Posterior cingulate gyrus (tissue), 11 donors: ENCODE measurements at regions not wholly inside any gene's neighbourhood (a gene's known extent, or its start where the extent isn't known, plus 50 kb on each side); places are given as distances from the start of the nearest gene placed in this dataset.
A peak's percentile ranks its signal among the peaks of the same experiment; 100 is the strongest.

Experiments used
- DNase-seq, 10 donors: peaks; one replicate each; pipeline versions ENCODE4 v3.0.0 to v3.0.0-alpha.2; 2020 to 2021; ENCODE audit warnings: mixed read lengths in 3 of 10
- intact Hi-C: fragments of 100-400 bp; cut with DNase I; formaldehyde crosslinking; loops from one replicate; pipeline ENCODE4 v1.15.1; 2023

DNA sequence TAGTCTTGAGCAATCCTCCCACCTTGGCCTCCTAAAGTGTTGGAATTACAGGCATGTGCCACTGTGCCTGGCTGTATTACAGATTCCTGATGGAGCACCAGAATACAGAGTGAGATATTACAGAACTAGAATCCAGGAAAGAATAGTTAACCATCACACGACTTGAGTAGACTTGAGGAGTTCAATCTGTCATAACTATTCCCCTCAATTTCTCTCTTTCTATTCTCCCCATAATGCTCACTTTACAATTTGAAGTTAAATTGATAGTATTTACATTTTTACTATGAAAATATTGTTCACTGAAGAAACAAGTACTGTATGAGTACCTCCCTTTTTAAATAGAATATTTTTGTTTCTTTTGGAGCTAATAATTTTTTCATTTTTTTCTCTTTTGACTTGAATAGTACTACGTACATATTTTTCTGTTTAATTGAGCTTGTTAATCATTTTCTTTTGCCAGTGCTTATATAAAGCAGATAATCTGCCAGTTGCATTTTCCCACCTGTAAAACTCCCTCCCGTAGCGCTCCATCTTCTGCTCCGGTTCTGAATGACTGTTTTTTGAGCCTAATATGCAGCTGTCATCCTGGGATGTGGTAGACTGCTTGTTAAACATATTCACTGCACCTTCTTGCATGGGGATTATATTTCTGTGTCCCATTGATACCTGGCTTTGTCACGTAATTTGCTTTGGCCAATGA, 105.5 kb downstream of the MYCN start:
- no peak for DNase-seq
- intact Hi-C loops, result no loop called here

DNA sequence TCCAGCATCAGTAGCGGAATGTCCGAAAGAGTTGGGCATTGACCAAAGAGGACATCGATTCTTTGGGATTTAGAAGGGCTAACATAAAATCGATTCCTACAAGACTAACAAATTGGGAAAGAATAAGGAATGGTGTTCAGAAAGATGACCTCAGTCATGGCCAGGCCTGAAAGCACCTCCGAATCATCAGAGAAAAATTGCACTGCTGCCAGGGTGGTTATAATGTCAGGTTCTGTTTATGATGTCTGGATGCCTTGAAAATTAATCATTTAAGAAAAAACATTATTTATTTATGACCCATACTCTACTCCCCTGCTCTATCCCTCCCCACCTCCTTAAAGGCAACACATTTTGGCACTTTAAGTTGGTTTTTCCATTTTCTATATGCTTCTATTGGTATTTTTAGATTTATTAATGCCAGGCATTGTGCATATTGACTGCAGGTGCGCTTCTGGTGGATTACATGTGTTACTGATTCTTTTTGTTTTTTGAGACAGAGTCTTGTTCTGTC, 104.7 kb downstream of the MYCN start:
- no peak for DNase-seq
- intact Hi-C loops, result no loop called here

DNA sequence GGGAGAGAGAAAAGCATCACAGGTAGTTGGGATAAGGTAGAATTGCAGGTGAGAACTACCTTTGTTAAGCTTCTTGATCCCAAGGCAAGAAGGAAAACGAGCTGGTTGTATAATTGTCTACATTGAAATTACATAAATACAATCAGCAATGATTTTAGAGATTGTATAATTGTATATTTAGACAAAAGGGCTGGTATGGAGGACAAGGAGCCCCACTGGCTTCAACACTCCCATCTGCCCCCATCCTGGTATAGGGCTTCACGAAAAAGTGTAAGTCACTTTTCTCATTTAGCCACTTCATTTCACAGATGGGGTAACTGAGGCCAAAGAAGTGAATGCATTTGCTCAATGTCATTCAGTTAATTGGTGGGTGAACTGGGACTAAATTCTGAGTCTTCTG, 103.3 kb downstream of the MYCN start:
- intact Hi-C loops, result no loop called here
- DNase-seq, result no peak

DNA sequence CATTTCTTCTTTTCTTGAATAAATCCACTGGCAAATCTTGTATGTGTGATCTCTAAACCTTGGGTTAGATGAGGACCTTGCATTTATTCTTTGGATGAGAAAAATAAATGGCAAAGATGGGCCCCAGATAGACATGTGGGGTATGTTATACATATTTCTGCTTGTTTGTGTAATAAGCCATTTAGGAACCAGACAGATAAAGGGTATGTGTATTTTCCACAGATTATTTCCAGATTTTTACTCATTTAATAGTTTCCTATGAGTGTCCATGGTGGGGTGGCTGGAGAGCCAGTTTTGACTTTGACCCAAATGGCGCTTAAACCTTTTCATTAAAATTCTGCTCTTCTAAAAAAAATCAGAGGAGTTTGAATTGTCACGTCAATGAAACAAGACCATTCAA, 102.8 kb downstream of the MYCN start:
- intact Hi-C loops, result no loop called here
- no peak for DNase-seq

DNA sequence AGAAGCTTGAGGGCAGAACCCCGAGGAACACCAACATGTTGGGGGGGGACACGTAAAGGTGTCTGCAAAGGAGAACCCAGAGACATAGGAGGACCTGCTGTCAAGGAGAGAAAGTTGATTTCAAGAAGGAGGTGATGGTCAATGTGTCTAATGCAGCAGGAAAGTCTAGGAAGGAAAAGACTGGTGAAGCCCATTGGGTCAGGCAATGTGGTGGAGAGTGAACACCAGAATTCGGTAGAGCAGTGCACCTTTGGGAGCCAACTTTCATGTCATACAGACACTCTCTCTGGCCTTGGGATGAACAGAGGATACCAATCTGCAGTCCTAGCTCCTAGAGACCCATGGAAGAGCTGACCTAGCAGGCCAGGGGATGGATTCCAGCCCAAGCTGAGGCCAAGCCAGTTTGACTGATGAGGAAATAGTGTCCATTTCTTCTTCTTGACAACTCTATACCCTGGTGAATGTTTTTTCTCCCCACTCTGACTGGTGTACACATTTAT, 101.9 kb downstream of the MYCN start:
- no peak for DNase-seq
- intact Hi-C loops, result no loop called here

DNA sequence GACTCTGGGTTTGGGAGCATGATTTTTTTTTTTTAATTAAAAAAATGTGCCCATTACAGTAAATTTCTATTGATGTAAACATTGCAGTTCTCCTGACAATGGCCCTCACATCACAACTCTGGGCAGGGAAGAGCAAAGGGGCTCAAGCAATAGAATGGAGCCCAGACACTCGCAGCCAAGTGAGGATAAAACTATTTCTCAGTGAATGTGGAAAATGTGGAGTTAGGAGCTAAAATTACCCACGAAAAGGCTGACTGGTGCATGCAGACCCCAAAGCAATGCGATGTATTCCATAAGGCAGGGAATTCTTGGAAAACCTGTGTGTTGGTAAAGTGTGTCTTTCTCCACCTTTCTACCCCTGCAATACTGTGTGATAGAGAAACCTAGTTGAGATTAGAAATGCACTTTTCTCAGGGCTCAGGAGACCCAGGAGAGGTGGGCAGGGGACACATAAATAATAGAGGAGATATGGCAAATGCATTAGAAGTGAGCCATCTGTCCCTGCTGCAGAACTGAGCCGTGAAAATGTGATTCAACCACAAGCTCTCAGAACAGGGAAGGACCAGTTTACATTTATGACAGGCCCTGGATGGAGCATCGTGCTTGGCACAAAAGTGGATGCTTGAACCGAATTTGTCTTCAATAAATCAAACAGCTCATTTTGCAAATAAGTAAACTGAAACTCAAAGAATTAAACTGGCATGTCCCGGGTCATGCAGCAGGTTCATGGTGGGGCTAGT, 100.1 kb downstream of the MYCN start:
- intact Hi-C loops, result no loop called here
- no peak for DNase-seq

DNA sequence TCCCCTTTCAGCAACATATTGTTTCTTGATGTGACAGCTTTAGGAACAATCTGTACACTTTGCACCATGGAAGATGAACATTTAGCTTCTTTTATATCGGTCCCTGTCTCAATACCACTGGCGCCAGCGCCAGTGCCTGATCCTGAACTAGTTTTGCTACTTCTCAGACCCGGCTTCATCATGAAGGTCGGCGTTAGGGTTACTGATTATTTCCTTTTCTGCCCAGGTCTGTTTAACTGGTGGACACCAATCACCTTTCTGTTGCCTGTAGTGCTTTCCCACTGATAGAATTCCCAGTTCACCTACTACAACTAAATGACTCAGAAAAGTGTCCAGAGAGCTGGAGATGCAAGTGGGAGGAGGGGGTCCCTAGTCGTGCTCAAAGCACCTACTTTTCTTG, 99.5 kb downstream of the MYCN start:
- intact Hi-C loops, result loop anchor here (5.0 kb wide), 1 partner anchor 98 kb away; the partner anchor contains the start of gene MYCN
- no peak for DNase-seq

DNA sequence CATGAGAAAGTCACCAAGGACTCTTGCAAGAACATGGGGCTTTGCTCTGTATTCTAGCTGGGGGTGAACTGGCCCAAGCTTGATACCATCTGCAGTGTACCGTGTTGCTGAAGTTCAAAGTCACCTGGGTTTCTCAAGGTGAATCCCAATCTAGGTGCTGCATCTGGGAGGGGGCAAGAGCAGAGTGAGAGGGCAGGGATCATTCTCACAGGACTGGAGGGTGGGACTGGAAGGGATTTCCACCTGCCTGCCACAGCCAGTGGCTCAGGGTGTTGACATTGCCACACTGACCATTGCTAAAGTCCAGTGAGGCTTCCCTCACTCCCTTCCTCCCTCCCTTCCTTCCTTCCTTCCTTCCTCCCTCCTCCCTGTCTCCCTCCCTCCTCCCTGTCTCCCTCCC, 98.7 kb downstream of the MYCN start:
- intact Hi-C loops, result loop anchor here (5.0 kb wide), 1 partner anchor 97 kb away; the partner anchor contains the start of gene MYCN

DNA sequence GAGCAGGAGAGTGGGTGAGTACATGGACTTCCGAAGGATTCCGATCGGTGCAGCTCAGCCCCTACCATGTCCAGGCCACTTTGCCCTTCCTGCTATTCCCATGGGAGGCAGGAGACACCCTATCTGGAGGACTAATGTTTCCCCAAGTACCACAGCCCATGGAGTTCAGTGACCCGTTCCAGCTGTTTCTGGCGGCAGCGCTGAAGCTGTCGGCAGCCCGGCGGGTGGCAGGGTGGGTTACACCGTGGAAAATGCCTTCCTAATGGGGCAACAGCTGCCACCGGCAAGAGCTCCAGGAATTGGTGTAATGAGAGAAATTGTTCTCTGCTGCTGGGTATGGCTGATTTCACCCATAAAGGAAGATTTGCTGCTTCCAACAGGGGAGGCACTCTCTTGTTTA, 98.3 kb downstream of the MYCN start:
- intact Hi-C loops, result loop anchor here (5.0 kb wide), 1 partner anchor 96 kb away; the partner anchor contains the start of gene MYCN

More for the DNA sequence above, 98.7 kb downstream of the MYCN start:
- DNase-seq, result no peak

DNA sequence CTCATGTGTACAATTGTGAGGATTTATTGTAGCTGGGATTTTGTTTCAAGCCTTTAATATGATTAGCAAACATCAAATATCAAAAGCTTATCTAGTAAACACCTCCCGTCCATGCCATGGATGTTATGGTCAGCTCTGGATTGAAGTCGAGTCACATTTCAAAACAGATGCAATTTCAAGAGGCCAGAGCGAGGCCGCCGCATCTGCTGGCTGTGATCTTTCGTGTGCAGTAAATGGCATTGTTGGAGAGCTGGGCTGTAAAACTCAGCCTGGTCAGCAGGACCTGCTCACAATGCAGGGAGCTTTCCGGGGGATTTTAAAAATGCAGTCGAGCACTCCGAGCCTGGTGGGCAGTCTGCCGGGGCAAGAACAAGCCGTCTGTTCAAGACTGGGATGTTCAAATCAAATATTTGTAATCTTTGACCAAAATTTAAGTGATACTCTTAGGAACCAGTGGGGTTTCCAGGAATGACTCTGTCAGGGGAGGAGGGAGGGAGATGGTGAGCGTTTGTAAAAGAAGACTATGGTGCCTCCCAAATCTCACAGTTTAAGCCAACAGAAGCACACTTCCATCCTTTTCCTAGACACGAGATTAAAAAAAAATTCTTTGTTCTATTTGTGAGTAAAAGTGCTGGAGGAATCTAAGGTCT, 97.6 kb downstream of the MYCN start:
- intact Hi-C loops, result loop anchor here (5.0 kb wide), 1 partner anchor 96 kb away; the partner anchor contains the start of gene MYCN
- DNase-seq, result peak in 2 of 10 donors; percentile 35 to 83

More for the DNA sequence above, 98.3 kb downstream of the MYCN start:
- DNase-seq, result no peak

DNA sequence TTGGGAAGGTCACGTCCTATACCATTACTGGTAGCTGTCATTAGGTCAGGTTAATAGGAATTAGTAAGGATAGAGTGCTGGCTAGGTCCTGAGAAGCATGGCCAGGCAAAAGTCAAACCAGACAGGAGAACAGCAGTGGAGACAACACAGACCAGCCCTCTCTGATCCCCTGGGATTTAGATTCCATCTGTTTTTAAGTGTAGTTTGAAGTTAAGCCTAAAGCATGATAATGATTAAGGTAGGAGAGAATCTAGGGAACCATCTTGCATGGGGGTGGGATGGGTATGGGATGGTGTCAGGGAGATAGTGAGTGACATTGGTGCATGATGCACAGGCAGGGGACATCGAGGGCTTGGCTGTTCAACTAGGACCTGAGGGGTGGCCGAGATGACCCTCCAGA, 96.6 kb downstream of the MYCN start:
- intact Hi-C loops, result loop anchor here (5.0 kb wide), 1 partner anchor 95 kb away; the partner anchor contains the start of gene MYCN
- DNase-seq, result no peak

DNA sequence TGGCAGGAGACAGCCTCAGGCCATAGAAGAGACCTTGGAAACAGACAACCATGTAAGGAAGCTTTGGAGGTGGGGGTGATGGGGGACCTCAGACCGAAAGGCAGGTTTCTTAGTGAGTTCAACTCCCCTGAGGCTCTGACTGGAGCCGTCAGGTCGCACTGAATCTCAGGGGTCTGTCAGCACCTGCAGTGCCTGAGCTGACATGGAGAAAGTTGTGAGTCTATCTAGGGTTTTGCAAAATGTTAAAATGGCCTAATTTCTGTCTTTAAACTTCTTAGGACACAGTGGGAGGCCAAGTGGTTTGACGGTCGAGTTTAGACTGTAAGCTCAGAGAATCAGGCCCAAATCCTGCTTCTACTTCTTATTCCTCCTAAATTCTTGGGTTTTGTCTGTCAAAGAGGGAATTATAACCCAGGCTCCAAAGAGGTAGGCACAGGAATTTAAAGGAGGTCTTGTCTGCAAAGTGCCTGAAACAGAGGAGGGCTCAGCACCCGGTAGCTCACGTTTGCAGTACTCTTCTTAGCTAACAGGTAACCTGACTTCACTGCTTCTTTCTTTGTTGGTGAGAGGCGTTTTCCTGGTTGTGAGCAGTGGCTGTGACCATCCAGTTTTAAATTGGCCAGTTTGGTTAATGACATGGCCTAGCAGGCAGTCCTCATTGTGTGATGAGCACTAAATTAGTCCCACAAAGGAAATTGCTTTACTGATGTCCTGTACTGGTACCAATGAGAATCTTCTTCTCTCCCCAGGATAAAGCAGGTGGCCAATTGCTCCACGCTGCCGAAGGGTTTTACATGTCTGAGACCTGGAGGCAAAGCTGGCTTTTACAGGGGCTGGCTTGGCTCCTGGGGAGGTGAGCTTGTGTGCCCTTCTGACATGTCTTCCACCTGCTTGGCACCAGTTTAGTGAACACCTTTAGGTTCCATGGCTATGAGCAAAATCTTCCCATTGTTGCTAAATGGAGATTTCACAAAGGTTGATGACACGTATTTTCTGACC, 95.7 kb downstream of the MYCN start:
- peak in 1 of 10 donors; percentile 63 for DNase-seq
- intact Hi-C loops, result loop anchor here (5.0 kb wide), 1 partner anchor 94 kb away; the partner anchor contains the start of gene MYCN

DNA sequence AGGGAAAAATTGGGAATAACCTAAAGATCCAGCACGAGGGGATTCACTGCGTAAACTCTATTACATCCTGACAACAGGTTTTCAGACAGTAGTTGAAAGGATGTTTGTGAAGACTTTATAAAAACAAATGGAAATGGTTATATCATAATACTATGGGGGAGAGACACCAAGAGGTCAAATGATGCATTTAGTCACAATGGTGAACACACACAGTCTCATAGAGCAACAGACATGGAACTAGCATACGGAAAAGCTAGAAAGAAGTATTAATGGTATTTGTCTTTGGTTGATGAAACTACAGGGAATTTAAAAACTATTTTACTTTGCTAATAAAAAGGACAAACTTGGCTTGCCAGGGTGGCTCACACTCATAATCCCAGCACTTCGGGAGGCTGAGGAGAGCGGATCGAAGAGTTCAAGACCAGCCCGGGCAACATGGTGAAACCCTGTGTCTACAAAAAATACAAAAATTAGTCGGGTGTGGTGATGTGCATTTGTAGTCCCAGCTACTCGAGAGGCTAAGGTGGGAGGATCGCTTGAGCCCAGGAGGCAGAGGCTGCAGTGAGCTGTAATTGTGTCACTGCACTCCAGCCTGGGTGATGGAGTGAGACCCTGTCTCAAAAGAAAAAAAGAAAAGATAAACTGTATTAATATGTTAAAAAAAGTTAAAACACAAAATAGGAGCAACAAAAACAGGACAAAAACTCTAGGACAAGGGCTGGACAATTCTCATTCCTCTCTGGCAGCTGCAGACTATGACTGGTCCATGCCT, 94.8 kb downstream of the MYCN start:
- no peak for DNase-seq
- intact Hi-C loops, result loop anchor here (5.0 kb wide), 1 partner anchor 93 kb away; the partner anchor contains the start of gene MYCN

DNA sequence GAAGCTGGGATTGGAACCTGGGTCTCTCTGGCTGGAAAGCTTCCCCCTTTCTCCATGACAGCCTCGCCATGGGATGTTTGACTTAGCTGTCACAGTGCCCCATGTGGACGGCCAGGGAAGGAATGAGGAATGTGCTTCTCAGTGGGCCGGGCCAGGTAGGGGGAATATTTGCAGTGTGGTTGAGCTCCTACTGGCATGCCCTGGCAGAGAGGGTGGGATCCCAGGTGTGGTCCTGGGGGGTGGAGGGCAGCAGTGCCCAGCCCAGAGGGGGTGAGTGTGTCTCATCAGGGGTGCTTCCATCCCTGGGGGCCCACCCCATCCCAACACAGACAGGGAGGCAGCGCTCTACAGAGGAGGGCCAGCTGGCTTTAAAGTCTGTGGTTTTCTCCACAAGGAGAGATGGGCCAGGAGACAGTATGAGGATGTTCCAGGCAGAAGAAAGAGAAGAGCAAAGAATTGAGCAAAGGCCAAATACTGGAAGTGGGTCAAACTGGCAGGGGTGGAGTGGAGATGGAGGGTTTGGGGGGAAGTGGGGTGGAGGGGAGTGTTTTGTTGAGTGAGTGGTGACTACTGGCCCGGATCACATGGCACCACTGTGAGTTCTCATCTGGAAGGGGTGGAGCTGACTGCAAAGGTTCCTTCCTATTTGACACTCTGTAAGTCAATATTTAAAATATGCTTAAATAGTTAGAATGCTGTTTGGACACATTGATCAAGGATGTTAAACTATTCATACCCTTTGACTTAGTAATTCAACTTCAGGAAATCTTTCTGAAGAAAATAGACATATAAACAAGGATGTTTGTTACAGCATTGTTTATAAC, 94.0 kb downstream of the MYCN start:
- intact Hi-C loops, result no loop called here
- no peak for DNase-seq

DNA sequence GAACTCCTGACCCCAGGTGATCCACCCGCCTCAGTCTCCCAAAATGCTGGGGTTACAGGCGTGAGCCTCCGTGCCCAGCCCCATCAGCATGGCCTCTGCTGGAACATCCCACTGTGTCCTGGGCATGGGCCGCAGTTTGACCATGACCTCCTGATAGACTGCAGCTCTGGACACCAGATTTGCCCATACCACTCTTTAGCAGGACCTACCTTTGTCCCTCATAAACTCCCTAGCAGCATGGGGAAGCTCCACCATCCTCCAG, 92.6 kb downstream of the MYCN start:
- intact Hi-C loops, result no loop called here

DNA sequence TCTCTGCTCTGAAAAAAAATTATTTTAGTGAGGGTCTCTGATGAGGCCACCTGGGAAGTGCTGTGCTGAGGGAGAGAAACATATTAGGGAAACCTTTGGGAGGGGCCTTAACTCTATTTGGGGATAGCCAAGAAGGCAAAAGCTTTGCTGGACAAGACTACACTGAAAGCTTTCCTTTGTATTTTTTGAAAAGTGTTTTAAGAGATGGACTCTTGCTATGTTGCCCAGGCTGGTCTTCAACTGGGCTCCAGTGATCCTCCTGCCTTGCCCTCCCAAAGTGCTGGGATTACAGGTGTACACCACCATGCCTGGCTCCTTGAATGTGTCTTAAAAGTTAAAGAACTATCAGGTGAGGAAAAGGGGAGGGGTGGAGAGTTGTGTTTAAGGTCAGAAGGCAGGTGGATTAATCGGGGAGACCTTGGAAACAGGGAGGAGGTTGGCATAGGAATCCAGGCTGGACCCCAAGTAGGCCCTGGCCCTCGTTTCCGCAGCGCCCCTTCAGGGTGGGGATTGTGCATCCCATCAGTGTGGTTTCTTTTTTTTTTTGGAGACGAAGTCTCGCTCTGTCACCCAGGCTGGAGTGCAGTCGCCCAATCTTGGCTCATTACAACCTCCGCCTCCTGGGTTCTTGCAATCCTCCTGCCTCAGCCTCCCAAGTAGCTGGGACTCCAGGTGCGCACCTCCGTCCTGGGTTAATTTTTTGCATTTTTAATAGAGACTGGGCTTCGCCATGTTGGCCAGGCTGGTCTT, 92.1 kb downstream of the MYCN start:
- DNase-seq, result no peak
- intact Hi-C loops, result no loop called here

More for the DNA sequence above, 92.6 kb downstream of the MYCN start:
- DNase-seq, result peak in 1 of 10 donors; percentile 86

DNA sequence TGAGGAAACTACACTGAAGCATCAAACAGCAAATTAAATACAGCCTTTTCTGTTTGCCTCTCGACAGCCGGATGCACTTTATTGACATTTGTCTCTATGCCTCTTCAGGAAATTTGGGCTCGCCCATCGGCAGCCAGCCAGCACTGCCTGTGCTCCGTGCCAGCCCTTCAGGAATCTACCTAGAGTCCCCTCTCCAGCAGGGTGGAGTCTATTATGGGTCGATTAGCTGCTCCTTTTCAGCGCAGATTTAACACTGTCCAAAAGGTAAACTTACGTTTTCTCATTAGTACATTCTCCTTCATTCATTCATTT, 91.5 kb downstream of the MYCN start:
- no peak for DNase-seq
- intact Hi-C loops, result no loop called here
